ENCODE measurements at regions not wholly inside any gene's neighbourhood (a gene's known extent, or its start where the extent isn't known, plus 50 kb on each side); places are given as distances from the start of the nearest gene placed in this dataset.
A peak's percentile ranks its signal among the peaks of the same experiment; 100 is the strongest.

DNA sequence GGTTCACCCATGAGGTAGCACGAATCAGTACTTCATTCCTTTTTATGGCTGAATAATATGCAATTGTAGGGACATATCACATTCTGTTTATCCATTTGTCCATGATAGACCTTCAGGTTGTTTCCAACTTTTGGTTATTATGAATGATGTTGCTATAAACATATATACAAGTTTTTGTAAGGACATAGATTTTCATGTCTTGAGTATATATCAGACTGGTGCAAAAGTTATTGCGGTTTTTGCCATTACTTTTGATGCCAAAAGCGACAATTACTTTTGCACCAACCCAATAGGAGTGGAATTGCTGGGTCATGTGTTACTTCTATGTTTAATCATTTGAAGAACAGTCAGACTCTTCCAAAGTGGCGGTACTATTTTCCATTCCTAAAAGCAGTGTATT, 361.5 kb downstream of the RPS24 start:
- H3K9me3 ChIP-seq = no peaks in the 10 kb centered on the region
- no peaks in the 10 kb centered on the region for H3K27me3 ChIP-seq (ENCODE audit: low read depth)
- H3K36me3 ChIP-seq (replicated peaks) = no peaks in the 10 kb centered on the region
- in situ Hi-C loops (cut with MboI; ENCODE audit: low sequenced_read_pairs) = no loop called here
- H3K4me3 ChIP-seq = no peak overlapping the region
- no peaks in the 10 kb centered on the region for H3K4me1 ChIP-seq
- DNase-seq (ENCODE audit: low spot score in 2 of 2) = no peak

DNA sequence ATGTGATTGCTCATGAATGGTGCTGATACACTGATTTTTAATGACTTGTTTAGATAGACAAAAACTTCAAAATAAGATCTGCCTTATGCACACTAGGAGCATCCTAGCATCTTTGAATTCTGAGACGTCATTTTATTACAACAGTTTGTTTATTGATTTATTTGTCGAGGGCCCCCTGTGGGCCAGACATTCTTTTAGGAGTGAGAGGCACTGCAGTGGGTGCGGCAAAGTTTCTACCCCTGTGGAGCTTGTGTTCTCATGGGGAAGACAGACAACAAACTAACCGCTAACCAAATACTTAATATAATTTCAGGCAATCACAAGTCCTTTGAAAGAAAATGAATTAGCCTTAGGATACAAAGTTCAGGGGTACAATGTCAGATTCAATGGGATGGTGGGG, 363.1 kb downstream of the RPS24 start:
- H3K4me1 ChIP-seq = no peaks in the 10 kb centered on the region
- in situ Hi-C loops (cut with MboI; ENCODE audit: low sequenced_read_pairs) = no loop called here
- DNase-seq (ENCODE audit: low spot score in 2 of 2) = no peak

DNA sequence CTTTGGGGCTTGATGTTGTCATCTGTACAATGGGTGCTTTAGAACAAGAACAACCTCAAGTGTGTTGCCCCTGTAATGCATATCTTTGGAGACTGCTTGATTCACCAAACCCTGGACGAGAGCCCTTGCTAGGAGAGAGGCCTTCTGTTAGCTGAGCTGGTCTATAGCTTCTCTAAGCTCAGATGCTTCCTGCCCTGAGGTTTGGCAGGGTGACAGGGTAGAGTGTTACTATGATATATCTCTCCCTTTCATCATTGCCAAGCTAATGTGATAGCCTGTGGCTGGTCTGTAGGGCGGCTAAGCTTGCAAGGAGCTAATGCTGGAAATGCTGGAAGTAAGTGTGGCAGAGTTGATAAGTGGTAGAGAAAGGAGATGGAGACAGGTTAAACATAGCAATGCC, 364.1 kb downstream of the RPS24 start:
- no peaks in the 10 kb centered on the region for H3K27me3 ChIP-seq (ENCODE audit: low read depth)
- no peak for DNase-seq (ENCODE audit: low spot score in 2 of 2)
- no peaks in the 10 kb centered on the region for H3K36me3 ChIP-seq (replicated peaks)
- in situ Hi-C loops (cut with MboI; ENCODE audit: low sequenced_read_pairs) = no loop called here
- no peaks in the 10 kb centered on the region for H3K9me3 ChIP-seq
- no peaks in the 10 kb centered on the region for H3K4me1 ChIP-seq
- H3K4me3 ChIP-seq = no peak overlapping the region

More for the DNA sequence above, 363.1 kb downstream of the RPS24 start:
- Histone ChIP-seq H3K4me3 (no peak overlapping the region), H3K27me3 (ENCODE audit: low read depth) (no peaks in the 10 kb centered on the region), H3K9me3 (no peaks in the 10 kb centered on the region), H3K36me3 (replicated peaks) (no peaks in the 10 kb centered on the region)

DNA sequence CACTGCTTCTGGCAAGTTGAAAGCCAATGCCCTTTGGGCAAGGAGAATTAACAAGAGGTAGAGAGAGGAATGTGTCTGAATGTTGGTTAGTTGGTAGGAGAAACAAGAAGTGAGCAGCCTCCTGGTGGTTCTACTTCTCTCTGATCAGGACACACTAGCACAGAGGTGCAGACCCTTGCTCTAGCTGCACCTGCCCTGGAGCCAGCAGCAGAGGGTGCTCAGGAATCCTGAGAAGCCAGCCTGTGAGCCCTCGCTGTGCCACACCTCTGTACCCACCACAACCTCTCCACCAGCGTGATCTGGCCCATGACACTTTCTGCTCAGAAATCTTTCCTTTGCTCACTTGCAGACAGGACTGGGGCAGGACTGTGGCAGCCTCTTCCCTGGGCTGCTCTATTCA, 364.7 kb downstream of the RPS24 start:
- DNase-seq (ENCODE audit: low spot score in 2 of 2) = no peak
- no peak overlapping the region for H3K4me3 ChIP-seq
- H3K27me3 ChIP-seq (ENCODE audit: low read depth) = no peaks in the 10 kb centered on the region
- H3K9me3 ChIP-seq = no peaks in the 10 kb centered on the region
- no peaks in the 10 kb centered on the region for H3K4me1 ChIP-seq
- no peaks in the 10 kb centered on the region for H3K36me3 ChIP-seq (replicated peaks)
- in situ Hi-C loops (cut with MboI; ENCODE audit: low sequenced_read_pairs) = no loop called here

DNA sequence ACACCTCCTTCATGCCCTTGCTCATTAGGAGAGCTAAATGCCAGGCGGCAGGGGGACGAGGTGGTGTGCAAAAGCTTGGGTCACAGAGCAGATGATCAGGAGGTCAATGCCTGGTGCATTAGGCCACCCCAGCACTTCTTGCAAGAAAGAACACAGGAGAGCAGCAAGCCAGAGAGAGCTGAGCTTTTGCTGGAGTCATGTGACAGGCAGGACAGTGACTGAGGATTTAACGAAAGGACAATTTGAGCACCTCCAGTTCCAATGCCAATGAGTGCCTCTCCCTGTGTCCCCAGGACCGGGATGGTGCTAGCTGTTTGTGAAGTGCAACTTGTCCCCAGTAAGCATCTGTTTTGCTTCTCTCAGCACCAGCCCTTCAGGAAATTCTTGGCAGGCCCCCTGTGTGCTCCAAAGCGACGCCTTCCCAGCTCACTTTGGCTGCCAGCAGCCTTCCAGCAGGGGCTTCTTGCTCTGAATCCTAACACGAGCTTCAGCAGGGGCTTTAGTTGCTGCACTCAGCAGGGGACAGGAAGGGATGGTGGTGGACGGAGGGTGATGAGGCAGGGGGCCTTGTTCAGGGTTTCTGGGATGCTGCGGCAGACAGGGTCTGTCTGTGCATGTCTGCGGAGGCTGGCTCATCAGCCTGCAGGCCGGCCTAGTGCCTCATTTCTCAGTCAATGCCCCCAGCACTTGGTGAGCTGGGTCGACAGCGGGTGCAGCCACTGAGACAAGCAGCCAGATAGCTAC, 368.1 kb downstream of the RPS24 start:
- H3K27me3 ChIP-seq (ENCODE audit: low read depth) = no peaks in the 10 kb centered on the region
- DNase-seq (ENCODE audit: low spot score in 2 of 2) = no peak
- H3K9me3 ChIP-seq = no peaks in the 10 kb centered on the region
- no peaks in the 10 kb centered on the region for H3K36me3 ChIP-seq (replicated peaks)
- no peak overlapping the region for H3K4me3 ChIP-seq
- no peaks in the 10 kb centered on the region for H3K4me1 ChIP-seq
- in situ Hi-C loops (cut with MboI; ENCODE audit: low sequenced_read_pairs) = no loop called here

DNA sequence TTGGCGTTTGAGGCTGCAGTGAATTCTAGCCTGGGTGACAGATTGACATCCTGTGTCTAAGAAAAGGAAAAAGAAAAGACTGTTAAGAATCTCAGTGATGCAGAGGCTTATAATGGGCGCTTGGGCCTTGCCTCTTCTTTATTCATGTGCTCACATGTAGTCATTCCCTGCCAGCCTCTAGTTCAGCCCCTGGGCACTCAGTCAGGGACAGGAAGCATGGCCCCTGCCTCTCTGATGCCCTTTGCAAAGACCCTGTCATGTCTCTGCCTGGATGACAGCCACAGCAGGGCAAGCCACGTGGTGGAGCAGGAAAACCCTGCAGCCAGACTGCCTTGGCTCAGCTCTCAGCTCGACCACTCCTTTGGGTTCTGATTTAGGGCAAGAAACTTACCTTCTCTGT, 368.9 kb downstream of the RPS24 start:
- no peaks in the 10 kb centered on the region for H3K27me3 ChIP-seq (ENCODE audit: low read depth)
- H3K4me3 ChIP-seq = no peak overlapping the region
- no peaks in the 10 kb centered on the region for H3K9me3 ChIP-seq
- no peak for DNase-seq (ENCODE audit: low spot score in 2 of 2)
- no peaks in the 10 kb centered on the region for H3K4me1 ChIP-seq
- in situ Hi-C loops (cut with MboI; ENCODE audit: low sequenced_read_pairs) = no loop called here
- no peaks in the 10 kb centered on the region for H3K36me3 ChIP-seq (replicated peaks)

DNA sequence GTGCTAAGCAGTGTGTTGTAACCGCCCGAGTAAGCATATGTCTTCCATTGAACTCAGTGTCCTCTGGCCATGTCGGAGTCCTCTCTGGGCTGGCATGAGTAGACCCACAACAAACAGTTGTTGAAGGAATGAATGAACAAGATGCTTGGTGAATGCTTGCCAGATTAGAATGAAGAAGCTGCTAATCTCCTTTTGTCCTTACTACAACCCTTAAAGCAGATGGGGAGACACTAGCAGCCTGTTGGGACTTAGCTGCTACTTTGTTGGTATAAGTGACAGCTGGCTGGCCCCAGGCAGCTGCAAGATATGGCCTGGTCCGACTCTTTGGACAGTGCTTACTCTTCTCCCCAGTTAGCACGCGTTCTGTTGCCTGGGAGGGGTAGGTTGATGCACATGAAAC, 370.1 kb downstream of the RPS24 start:
- Histone ChIP-seq H3K36me3 (replicated peaks) (no peaks in the 10 kb centered on the region), H3K4me1 (no peaks in the 10 kb centered on the region), H3K27me3 (ENCODE audit: low read depth) (no peaks in the 10 kb centered on the region), H3K4me3 (no peak overlapping the region), H3K9me3 (no peaks in the 10 kb centered on the region)
- in situ Hi-C loops (cut with MboI; ENCODE audit: low sequenced_read_pairs) = no loop called here
- no peak for DNase-seq (ENCODE audit: low spot score in 2 of 2)

DNA sequence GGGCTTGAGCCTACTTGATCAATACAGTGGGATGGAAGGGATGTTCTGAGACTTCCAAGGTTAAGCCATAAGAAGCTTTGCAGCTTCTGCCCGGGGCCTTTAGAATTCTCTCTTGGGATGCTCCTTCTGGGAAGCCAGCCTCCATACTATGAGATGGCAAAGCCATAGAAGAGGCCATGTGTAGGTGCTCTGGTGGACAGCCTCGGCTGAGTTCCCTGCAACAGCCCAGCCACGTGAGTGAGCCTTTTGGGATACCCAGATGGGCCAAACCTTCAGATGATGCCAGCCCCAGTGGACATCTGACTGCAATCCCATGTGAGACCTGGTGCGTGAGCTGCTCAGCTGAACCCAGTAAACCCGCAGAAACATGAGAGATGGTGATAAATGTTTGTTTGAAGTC, 370.6 kb downstream of the RPS24 start:
- Histone ChIP-seq H3K27me3 (ENCODE audit: low read depth) (no peaks in the 10 kb centered on the region), H3K4me1 (no peaks in the 10 kb centered on the region), H3K36me3 (replicated peaks) (no peaks in the 10 kb centered on the region), H3K4me3 (no peak overlapping the region), H3K9me3 (no peaks in the 10 kb centered on the region)
- DNase-seq (ENCODE audit: low spot score in 2 of 2) = no peak
- in situ Hi-C loops (cut with MboI; ENCODE audit: low sequenced_read_pairs) = no loop called here

DNA sequence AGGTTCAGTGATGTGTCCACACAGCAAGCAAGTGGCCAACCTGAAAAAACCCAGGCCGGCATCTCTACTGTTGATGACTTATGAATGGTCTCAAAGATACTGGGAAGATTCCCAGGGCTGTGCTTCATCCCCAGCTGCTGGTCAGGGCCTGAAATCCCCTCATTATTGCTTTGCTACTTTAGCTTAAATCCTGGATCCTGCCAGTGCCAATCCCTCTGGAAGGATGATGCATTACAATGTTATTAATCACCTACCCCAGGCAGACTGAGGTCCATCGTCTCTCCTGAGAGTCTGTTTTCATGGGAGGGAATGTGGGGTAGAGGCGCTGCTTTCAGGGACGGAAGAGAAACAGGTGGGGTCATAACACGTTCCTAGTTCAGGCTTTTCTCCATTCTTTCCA, 371.6 kb downstream of the RPS24 start:
- no peaks in the 10 kb centered on the region for H3K36me3 ChIP-seq (replicated peaks)
- no peak overlapping the region for H3K4me3 ChIP-seq
- DNase-seq (ENCODE audit: low spot score in 2 of 2) = no peak
- no peaks in the 10 kb centered on the region for H3K9me3 ChIP-seq
- H3K27me3 ChIP-seq (ENCODE audit: low read depth) = no peaks in the 10 kb centered on the region
- no peaks in the 10 kb centered on the region for H3K4me1 ChIP-seq
- in situ Hi-C loops (cut with MboI; ENCODE audit: low sequenced_read_pairs) = no loop called here

DNA sequence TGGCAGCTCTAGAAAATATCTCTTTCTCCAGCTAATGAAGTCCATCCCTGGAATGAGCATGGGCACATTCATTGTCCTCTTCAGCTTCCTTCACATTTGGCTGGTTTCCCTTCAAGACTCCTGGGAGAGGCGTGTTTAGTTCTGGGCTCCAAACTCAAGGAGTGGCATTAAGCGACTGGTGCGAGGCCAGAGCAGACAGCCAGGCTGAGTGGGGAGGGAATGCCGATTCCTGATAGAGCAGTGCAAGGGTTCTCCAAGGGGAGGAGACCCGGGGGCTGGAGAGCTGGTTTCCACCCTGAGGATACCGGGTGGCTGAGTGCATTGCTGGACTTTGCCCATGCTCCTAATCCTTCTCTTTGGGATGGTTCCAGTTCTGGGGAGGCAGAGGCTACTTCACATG, 372.1 kb downstream of the RPS24 start:
- DNase-seq (ENCODE audit: low spot score in 2 of 2) = no peak
- Histone ChIP-seq H3K4me3 (no peak overlapping the region), H3K9me3 (no peaks in the 10 kb centered on the region), H3K36me3 (replicated peaks) (no peaks in the 10 kb centered on the region), H3K27me3 (ENCODE audit: low read depth) (no peaks in the 10 kb centered on the region), H3K4me1 (no peaks in the 10 kb centered on the region)
- in situ Hi-C loops (cut with MboI; ENCODE audit: low sequenced_read_pairs) = no loop called here

DNA sequence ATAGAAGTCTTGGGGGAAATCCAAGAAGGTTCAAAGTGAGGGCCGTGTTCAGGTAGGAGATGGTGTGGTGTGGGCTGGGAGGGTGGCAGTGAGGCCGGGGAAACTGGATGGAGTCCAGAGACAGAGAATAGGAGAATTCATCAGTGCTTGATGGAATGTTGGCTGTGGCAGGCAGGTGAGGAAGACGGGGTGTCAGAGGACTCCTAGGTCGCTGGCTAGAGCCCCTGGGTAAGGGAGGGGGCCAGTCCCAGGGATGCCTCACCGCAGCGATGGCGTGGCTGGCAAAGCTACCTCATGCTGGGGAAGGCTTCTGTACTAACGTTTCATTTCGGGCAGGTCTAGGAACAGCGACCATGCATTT, 373.0 kb downstream of the RPS24 start:
- H3K4me3 ChIP-seq = no peak overlapping the region
- H3K36me3 ChIP-seq (replicated peaks) = no peaks in the 10 kb centered on the region
- H3K9me3 ChIP-seq = no peaks in the 10 kb centered on the region
- DNase-seq (ENCODE audit: low spot score in 2 of 2) = no peak
- no peaks in the 10 kb centered on the region for H3K27me3 ChIP-seq (ENCODE audit: low read depth)
- in situ Hi-C loops (cut with MboI; ENCODE audit: low sequenced_read_pairs) = no loop called here
- H3K4me1 ChIP-seq = no peaks in the 10 kb centered on the region

DNA sequence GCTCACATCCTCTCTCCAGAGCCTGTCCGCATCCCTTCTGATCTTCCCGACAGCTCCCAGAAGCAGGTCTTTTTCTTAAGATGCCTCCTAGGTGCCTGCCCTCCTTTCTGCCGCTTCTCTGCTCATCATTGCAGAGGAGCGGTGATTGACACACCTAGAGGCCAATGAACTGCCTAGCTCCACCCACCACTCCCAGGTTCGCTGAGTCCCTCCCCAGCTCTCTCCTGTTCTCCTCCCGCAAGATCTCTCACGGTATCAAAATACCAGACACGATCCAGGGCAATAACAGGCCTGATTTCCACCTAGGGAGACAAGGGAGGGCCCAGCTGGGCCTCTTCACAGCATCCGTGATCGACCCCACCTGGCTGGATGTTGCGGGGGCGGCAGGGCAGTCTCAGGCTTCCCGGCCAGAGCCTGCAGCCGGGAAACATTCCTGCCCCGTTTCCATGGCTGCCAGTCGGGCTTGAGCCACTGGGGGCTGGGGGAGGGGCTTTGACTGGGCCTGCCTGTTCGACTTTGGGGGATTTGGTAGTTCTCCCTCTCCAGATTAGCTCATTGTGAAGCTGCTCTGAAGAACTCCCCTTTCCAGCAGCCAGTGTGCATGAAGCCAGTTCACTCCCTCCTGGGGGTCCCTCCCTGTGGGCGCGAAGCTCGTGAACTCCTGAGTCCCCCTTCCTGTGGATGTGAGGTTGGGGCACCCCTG, 373.5 kb downstream of the RPS24 start:
- peak overlapping the region; percentile 30 for H3K4me3 ChIP-seq
- no peaks in the 10 kb centered on the region for H3K36me3 ChIP-seq (replicated peaks)
- no peaks in the 10 kb centered on the region for H3K4me1 ChIP-seq
- H3K9me3 ChIP-seq = no peaks in the 10 kb centered on the region
- DNase-seq (ENCODE audit: low spot score in 2 of 2) = peak; percentile 53 to 85
- in situ Hi-C loops (cut with MboI; ENCODE audit: low sequenced_read_pairs) = no loop called here
- H3K27me3 ChIP-seq (ENCODE audit: low read depth) = no peaks in the 10 kb centered on the region

DNA sequence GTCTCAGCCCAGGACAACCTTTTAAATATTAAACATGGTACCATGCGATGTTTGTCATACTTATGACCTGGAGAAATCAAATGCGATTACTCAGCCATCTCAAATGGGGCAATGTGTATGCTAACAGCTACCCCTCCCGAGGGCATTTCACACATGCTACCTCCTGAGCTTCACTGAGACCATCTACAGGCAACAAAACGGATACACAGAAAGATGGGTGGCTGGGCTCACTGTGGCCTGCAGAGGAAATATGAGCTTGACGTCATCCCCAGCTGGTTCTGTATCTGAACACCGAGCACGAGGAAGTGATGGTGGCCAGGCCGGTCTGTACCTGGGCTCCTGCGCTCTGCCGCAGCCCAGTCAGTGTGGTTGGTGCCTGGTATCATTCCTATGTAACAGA, 374.3 kb downstream of the RPS24 start:
- in situ Hi-C loops (cut with MboI; ENCODE audit: low sequenced_read_pairs) = no loop called here
- no peaks in the 10 kb centered on the region for H3K36me3 ChIP-seq (replicated peaks)
- H3K4me3 ChIP-seq = no peak overlapping the region
- no peaks in the 10 kb centered on the region for H3K27me3 ChIP-seq (ENCODE audit: low read depth)
- no peak for DNase-seq (ENCODE audit: low spot score in 2 of 2)
- H3K4me1 ChIP-seq = no peaks in the 10 kb centered on the region
- H3K9me3 ChIP-seq = no peaks in the 10 kb centered on the region

DNA sequence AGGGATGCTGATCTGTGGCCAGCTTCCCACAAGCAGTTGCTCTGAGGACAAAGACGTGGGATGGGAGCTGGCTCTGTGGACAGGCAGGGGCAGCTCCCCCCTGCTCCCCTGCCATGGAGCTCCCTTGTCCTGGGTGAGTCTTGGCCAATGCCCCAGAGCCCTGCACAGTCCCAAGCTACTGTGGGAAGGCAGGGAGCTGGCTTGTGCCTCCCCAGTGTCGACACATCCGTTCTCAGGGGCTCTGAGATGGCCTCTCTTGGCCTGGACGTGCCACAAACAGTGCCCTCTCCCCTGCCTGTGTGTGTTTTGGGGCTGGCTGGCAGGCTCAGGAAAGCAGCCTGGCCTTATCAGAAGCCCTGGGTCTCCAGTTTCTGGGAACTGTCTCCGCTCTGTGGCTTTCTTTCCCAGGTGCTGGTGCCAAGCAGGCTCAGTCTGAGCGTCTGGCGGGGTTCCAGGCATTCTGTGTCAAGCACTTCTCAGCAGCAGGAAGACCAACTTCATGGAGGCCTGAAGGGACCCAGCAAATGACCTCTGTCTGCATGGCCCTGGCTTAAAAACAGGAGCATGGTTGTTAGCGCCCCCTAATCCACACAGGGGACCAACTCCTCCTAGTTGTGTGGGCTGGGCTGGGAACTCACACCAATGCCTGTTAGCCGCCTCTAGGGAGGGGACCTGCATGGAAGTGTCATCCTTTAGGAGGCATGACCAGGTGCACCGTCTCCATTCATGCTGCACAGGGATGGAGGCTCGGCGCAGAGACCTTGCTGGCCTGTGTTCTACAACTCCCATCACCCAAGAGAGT, 375.2 kb downstream of the RPS24 start:
- Histone ChIP-seq H3K36me3 (replicated peaks) (no peaks in the 10 kb centered on the region), H3K9me3 (no peaks in the 10 kb centered on the region), H3K4me1 (no peaks in the 10 kb centered on the region), H3K4me3 (no peak overlapping the region), H3K27me3 (ENCODE audit: low read depth) (no peaks in the 10 kb centered on the region)
- in situ Hi-C loops (cut with MboI; ENCODE audit: low sequenced_read_pairs) = no loop called here
- no peak for DNase-seq (ENCODE audit: low spot score in 2 of 2)

Data from HAP-1 (cell line).